HTR-8/SVneo (cell line): ENCODE measurements at regions not wholly inside any gene's neighbourhood (a gene's known extent, or its start where the extent isn't known, plus 50 kb on each side); places are given as distances from the start of the nearest gene placed in this dataset.
"Not testable (repeated sequence)": the region's sequence is repeated elsewhere in the genome, so short reads cannot be mapped to it uniquely, and the experiment has no call there.

Experiments used
- DNase-seq: peaks from one replicate; pipeline ENCODE4 v3.0.0; 2011; ENCODE audit warnings: low spot score, mixed read lengths; ENCODE audit not compliant: insufficient read length
- FAIRE-seq: peaks from 2 replicates; lab custom pipeline; 2011; peaks lifted over from hg19 to GRCh38; lab: Jason Lieb, UNC

DNA sequence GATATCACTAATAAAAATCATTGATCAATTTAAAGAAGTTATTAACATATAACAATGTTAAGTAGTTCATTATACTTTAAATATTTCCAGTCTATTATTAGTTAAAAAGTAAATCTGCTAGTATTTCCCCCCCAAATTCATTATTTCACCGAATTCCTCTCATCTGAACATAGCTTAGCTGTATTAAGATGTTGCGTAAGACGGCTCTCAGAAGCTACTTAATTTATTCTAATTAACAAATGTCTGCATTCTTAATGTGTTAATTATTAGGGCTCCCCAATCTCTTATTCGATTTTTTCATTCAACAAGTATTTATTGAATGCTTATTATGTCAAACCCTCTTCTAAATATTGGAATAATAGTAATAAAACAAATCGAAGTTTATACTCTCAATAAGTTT is 290.7 kb downstream of the TRIML1 start:
- no peak for DNase-seq
- no peak for FAIRE-seq

DNA sequence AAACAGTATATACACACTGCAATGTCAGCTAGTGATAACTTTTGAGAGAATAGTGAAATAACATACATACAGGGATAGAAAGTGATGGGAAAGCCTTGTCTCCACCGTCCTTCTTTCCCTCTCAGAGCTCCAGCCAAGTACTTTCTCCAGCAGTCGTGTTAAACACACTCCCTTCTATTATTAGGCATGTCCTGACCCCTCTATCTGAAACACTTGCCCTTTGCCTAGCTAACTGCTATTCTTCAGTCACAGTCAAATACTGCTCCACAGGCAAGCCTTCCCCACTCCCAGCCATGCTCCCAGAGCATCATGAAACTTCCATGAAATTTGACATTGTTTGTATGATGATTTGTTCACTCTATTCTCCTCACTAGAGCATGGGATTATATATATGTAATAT is 291.1 kb downstream of the TRIML1 start:
- FAIRE-seq: no peak

DNA sequence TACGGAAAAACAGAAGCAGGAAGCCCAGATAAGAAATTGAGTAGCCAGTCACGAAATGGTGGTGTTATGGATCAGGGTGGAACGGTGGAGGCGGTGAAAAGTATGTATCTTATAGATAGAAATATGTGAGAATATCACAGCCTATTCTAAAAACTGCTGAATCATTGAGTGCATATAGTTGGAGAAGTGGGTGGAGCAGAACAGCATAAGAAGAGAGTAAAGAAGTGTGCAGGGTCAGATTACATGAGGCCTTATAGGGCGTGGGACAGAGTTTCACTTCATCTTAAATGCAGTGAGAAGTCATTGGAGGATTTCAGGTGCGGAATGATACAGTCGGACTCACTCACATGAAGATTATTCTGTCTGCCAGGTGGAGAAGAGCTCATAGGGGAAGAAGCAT is 293.1 kb downstream of the TRIML1 start:
- peak; percentile 9 for FAIRE-seq
- DNase-seq: no peak

More for the DNA sequence above, 291.1 kb downstream of the TRIML1 start:
- DNase-seq: no peak

DNA sequence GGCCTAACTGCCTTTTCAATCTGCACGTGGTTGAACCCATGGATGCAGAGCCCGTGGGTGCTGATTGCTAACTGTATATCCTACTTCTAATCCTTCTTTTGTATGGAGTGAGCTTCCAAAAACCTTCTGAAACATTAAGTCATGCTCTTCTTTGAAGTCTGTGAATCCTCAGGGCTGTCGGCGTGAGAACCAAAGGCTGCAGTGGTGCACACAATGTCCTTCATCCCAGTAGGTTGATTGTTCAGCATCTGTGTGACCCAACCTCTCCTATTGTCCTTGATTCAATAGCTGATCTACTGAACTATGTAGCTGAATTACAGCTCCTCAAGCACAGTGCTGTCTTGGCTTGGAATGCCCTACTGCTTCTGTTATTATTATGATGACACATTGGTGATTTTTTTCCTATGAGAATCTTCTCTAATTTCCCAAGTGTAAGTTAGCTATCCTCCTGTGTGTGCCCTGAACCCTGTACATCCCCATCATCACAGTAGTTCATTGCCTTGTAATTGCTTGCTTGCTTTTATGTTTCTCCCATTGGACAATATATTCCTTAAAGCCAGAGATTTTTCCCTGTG is 294.6 kb downstream of the TRIML1 start:
- DNase-seq (no peak), FAIRE-seq (no peak)

DNA sequence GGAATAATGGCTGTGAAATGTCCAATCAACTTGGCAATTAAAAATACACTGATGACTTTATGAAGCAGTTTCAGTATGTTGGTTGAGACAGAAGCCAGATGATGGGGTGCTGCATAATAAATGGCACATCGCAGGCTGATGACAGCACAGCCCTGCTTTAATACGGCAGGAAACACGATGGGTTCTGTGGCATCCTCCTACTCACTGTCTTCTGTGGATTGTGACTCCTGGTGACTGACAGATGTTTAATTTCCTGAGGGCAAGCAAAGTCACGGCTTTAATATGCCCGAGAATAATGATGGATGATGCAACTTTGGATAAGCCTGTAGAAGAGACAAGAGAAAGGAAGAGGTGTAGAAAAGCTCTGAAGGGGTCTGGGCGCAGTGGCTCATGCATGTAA is 295.4 kb downstream of the TRIML1 start:
- DNase-seq: no peak
- FAIRE-seq: peak; percentile 83

DNA sequence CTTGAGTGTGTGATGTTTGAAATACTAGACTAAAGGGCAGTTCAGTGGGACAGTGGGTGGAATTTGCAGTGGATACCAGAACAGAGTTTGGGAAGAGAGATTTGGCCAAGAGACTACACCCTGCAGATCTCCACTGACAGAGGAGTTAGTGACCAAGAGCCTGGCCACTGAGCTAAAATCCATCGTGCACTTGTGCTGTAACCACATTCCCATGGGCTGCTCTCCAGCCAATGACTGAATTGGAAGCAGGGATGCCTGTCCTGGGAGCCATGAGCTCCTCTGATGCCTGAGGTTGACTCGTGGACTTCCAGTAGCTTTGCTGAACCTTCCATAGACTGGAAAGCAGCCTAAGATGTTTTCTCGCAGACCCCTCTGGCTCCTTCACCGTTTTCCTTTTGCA is 296.1 kb downstream of the TRIML1 start:
- FAIRE-seq (no peak), DNase-seq (no peak)

DNA sequence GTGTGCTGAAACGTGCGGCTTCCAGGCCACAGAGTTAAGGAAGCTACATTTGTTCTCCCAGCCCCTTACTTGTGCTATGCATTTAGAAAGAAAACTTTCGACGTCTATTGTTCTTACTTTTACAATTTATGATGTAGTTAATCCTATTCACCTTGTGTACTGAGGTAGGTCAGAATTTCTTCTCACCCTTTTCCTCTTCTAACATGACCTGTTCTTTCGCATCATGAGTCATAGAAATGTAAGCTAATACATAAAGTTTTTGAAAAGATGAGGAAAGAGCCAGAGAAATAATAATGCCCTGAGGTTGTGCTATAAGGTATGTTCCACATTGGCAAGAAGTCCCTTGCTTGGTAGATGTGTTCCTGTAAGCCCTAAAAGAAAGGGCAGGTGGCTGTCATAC is 298.3 kb downstream of the TRIML1 start:
- no peak for FAIRE-seq
- no peak for DNase-seq

DNA sequence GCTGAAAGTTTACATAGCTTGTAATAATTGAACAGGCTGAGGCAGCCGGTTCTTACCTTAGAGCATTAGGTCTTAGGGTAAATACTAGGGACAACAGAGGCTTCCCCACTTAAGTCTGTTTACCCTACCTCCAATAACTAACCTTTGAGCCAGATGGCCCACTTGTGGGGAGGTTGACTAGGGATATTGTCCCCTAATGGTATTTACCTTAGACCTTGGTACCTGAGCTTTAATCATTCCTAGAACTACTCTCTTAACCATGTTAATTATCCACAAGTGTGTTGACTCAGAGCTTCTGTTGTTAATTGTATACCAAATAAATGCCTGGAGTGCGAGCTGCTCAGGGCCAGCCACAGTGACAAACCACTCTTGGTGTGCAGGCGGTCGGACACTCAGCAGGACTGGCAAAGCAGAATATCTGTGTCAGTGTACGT is 299.2 kb downstream of the TRIML1 start:
- DNase-seq, FAIRE-seq: not testable (repeated sequence)

DNA sequence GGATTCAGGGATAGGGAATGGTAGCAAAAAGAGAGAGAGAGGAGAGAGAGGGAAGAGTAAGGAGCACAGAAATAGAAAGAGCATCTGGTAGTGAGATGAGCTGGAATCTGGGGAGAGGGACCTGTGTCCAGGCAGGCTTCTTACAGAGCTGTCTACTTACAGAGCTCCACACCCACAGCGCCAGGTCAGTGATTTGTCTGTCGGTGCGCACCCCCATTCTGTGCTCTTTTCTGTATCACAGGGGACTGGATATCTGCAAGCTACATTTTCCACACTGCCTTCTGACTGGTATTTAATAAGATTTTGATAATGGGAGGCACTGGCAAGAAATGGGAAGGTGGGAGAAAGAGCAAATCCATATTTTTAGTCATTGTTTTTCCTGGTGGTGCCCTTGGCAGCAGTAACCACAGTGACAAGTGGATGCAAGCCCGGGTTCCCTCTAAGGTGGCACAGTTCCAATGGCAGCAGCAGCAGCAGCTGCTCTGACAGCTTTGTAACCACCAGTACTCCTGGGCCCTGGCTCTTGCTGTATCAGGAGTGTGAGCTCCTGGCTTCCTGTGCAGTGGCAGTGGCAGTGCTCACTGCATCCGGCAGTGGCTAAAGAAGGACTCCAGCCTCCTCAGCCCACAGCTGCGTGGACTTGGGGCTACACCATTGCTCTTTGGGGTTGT is 300.5 kb downstream of the TRIML1 start:
- no peak for FAIRE-seq

DNA sequence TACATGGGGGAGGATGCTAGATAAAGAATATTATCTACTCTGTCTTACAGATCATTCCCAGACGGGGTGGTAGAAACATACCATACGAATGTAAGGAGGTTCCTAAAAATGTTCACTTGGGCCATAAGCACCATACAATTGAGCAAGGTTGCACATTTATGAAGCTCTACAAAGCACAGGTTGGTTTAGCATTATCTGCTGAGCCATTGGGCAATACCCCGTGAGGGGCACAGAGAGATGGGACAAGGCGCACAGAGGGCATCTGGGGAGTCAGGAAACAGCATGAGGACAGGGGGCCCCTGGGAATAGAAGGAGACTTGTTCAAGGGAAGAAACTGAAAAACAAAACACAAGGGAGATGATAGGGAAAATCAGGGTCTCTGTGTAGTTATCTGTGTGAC is 305.3 kb downstream of the TRIML1 start:
- DNase-seq (no peak), FAIRE-seq (no peak)

More for the DNA sequence above, 300.5 kb downstream of the TRIML1 start:
- no peak for DNase-seq

DNA sequence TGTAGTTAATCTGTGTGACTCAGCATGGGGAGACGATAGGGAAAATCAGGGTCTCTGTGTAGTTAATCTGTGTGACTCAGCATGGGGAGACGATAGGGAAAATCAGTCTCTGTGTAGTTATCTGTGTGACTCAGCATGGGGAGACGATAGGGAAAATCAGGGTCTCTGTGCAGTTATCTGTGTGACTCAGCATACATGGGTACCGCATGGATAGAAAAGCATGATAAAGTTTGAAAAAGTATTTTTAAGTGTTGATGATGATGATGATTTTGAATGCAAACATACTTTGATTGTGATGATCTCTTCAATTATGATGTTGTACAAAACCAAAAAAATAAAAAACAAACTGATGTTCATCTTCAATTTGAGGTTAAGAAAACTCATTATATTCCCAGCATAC is 309.8 kb downstream of the TRIML1 start:
- DNase-seq, FAIRE-seq: not testable (repeated sequence)

DNA sequence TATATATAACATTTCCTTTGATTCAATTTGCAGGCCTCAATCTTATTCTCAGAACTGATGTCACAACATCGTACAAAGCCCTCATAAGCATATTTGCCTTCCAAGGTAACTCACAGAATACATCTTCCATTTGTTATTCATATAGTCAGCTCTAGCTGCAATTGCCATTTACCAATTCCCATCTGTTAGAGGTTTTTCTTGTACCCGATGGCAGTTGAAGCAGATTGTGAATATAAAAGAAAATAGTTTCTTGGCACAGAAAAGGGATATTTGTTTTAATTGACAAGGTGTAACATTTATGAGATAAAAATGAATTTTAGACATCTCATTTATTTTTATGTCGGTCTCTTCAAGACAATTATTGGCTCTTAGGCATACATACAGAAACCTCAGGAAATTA is 311.3 kb downstream of the TRIML1 start:
- DNase-seq (no peak), FAIRE-seq (no peak)

DNA sequence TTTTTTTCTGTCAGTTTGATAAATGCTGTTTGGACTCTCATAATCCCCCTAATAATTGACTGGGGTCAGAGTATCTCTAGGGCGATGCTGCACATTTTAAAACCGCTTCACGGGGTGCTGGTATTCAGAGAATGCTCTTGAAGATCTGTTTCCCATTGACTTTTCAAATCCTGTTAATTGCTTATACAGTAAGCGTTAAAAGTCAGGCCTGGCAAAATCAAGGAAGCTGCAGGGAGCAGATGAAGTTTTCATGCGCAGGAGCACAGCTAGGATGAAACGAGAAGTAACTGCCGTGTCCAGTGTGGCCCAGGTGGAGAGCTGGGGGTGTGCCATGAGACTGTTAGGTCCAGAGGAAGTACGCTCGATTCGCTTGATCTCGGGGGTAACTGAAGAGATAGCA is 312.9 kb downstream of the TRIML1 start:
- FAIRE-seq (no peak), DNase-seq (no peak)

DNA sequence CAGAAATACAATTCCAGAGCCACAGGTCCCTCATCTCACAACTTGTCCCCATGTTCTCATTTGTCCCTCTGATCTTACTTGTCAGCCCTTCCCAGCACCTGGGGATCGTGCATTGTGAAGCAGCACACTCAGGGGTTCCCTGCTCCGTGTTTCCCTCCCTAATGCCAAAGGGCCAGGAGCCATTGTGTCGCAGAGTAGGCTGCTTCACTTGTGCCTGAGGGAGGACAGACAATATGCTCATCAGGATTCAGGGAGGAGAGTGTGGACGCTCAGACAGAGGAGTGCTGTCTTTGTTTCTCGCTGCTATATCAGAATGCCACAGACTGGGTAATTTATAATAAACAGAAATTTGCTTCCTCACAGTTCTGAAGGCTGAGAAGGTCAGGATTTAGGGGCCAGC is 315.3 kb downstream of the TRIML1 start:
- no peak for FAIRE-seq

DNA sequence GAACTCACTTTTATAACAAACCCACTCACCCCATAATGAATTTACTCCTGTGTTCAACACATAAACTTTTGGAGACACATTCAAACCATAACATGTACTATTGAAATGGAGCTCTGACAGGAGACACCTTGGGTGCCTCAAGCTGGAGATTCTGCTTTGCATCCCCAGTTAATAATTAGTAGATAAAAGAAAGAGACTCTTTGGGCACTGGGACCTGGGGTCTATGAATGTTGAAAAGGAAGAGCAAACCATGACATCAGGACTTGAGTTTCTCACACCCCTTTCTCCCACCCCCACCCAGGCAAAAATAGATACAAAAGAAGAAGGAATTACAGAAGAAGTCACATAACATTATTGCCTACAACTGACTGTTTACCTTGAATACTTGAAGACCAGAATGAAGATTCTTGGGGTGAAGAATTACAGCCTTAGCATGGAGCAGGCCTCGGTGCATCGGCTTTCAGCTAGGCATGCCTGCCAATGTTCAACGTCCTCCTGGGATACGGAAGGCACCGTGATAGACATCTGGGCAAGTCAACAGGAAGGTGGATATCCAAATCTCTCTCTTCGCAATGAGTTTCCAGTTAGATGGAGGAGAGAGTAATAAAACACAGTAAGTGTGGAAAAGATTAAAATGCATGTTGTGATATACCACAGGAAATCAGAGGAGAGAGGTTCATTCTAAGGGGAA is 316.0 kb downstream of the TRIML1 start:
- DNase-seq: no peak
- no peak for FAIRE-seq

More for the DNA sequence above, 315.3 kb downstream of the TRIML1 start:
- no peak for DNase-seq

DNA sequence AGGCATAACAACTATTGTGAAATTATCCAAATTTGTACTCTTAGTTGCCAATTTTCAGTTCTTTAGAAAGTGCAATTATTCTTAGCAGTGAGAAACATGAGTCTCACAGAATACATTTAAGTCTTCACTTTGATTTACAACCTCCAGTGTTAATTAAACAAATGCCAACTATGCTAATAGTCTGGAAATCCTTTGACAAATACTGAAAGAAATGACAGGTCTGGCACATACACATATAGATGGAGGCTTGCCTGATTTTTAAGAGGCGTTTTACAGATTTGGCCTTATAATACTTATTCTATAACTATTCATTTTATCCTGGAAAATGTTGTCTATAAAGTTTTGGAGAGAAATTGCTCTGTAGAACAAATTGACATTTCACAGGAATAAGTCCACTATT is 320.1 kb downstream of the TRIML1 start:
- FAIRE-seq (no peak), DNase-seq (no peak)

DNA sequence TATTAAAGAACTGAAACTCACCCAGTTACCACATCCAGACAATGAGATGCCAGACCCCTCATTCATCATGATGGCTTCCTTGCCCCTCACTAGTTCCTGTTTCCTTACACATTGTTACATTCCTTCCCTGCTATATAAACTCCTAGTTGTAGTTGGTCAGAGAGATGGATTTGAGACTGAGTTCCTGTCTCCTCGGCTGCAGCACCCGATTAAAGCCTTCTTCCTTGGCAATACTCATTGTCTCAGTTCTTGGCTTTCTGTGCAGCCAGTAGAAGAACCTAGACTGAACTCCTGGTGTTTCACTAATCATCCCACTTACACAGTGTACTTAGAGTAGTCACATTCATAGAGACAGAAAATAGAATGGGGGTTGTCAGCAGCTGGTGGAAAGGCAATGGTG is 324.7 kb downstream of the TRIML1 start:
- DNase-seq (no peak), FAIRE-seq (no peak)

DNA sequence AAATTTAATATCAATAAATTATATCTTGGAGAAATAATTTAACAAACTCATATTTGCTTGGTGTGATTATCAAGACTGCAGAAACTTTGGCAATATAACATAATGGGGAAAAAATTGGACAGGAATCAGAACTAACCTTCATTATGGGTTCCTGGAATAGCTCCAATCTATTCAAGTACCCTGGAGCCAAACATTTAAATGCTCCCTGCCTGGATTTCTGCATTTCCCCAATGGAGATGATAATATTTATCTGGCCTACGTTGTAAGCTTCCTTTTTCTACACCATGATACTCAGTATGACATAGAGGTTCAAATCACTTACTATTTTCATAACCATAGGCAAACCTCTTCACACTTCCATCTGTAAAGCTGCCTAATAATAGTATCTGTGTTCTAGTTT is 326.8 kb downstream of the TRIML1 start:
- FAIRE-seq: peak; percentile 28
- no peak for DNase-seq

DNA sequence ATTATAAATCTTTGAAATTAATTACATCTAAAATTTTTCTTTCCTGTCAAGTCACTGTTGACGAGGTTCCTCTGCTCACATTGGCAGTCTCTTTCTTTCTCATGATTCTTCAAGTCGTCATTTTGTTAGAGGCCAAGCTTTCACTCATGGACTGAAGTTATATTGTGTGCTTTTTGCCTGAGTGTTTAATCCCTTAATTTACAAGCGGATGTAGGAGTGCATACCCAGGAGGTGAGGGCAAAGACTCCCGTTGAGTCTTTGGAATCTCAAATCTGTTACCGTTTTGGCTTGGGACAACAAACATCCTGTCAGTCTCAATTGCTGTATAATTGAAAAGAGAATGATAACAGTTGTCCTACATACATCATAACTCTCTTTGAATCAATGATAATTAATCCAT is 345.0 kb downstream of the TRIML1 start:
- FAIRE-seq (no peak), DNase-seq (no peak)

DNA sequence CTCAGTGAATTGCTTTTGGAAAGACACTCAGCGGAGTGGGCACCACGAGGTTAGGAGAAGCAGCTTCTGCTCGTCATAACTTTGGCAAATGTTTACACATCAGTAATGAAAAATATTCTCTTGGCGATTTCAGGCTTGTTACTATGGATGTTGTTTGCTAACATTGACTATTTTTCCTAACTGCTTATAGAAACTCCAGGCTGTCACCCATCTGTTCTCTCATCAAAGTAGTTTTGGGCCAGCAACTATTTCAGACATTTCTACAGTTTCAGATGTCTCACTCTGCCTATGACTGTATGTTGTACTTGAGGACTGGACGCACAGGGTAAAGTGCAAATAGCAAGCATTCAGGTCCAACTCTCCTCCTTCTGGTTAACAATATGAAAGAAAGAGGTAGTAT is 346.7 kb downstream of the TRIML1 start:
- no peak for FAIRE-seq
- no peak for DNase-seq

DNA sequence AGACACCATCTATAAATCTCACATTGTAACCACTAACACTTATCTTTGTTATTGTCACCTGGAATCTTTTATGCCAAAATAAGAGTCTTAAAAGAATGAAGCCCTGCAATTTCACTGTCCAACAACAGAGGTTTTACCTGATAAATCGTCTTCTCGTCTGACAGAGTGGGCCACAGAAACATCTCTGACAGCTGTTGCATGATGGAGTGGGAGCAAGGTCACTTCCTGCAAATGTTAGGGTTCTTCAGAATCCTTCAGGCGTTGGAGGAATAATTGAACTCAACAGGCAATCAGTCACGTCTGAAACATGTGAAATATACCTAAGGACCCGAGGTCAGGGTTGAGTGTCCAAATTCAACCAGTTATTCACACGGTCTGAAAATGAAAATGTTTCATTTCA is 353.6 kb downstream of the TRIML1 start:
- DNase-seq (no peak), FAIRE-seq (peak; percentile 36)

DNA sequence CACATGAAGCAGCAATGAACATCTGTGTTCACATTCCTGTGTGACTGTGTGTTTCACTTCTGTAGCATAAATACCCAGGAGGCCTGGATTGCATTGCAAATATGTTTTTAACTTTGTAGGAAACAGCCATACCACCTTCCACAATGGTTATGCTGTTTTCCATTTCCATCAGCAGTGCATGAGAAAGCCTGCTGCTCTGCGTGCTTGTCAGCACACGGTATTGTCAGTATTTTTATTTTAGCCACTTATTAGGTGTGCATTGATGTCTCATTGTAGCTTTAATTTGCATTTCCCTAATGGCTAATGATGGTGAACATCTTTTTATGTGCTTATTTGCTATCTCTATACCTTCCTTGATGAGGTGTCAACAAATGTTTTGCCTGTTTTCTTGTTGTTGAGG is 355.9 kb downstream of the TRIML1 start:
- FAIRE-seq (peak; percentile 28), DNase-seq (no peak)
